SHP77 (cell line): ENCODE measurements at regions not wholly inside any gene's neighbourhood (a gene's known extent, or its start where the extent isn't known, plus 50 kb on each side); places are given as distances from the start of the nearest gene placed in this dataset.

Experiments used
- DNase-seq, 2 experiments: peaks; one replicate each; lab custom pipeline; 2025; lab: John Stamatoyannopoulos, UW

DNA sequence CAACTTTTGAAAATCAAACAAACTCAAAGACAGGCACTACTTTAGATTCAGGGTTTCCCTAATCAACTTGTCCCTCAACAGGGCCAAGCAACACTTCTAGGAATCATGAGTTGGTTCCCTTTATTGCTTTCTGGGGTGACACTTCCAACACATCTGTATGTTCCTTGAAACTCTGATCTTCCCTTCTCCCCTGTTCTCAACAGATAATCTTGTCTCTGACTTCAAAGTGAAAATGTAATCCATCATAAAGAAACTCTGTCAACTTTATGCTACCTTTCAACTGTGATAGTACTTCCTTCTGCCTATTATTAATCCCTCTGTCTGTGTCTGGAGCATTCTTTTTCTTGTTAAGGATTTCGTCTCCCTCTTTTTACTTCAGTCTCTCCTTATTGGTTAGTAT is 250.1 kb upstream of the MEF2C start:
- no peak for DNase-seq

DNA sequence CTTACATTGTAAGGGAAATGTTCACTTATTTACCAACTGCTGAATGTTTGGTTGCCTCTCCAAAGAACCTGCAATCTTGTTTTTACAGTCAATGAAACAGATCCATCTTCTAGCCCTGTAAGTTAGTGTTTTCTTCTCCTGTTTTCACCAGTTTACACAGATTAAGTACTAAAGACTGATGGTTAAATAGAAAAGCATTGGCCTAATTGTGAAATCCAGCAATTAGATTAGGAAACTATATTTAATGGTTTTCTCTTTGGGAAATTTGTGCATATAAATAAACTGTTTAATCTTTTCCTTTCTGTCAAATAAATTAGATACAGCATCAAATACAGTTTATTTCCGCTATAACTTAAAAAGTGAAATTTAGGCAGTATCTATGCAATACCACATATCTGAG is 247.9 kb upstream of the MEF2C start:
- DNase-seq, result no peak

- no peak for DNase-seq
Observed at GRCh38 chr5:89129941-89130340, 247.0 kb upstream of the MEF2C start.

- DNase-seq, result no peak
Observed at GRCh38 chr5:89128906-89129625, 246.1 kb upstream of the MEF2C start.

- DNase-seq, result no peak
Observed at GRCh38 chr5:89128092-89128491, 245.1 kb upstream of the MEF2C start.

DNA sequence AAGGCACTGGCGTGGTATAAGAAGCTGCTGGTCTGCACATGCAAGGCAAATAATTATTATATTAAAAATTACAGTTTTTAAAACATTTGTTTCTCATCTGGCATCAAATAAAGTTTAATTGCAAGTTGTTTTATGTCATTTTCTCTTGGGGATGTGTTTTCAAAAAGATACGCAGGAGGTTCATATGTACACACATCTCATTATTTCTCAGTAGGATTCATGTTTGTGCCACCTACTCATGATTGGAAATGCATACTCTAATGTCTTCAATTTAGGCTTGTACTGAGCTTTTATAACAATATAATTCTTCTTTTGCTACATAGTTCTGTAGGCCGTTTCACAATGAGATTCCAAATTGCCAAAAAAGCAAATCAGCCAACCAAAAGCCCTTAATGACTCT is 244.2 kb upstream of the MEF2C start:
- DNase-seq, result no peak

DNA sequence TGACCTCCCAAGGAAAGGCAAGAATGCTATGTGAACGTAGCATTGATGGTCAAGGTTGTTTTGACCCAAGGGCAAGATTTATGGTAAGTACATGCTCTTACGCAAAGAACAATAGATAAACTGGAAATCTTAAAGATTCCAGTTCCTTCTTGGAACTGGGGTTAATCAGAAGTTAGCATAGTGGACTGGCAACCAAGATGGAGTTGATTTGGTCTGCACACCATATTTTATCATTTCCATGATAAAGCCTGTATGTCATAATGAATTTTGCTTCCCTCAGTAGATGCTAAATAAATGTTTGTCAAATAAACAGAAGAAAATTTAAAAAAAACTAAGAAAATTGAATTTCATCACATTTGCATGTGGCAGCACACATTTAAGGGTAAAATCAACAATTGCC is 242.4 kb upstream of the MEF2C start:
- no peak for DNase-seq

- DNase-seq, result no peak
Observed at GRCh38 chr5:89123581-89123980, 240.6 kb upstream of the MEF2C start.

DNA sequence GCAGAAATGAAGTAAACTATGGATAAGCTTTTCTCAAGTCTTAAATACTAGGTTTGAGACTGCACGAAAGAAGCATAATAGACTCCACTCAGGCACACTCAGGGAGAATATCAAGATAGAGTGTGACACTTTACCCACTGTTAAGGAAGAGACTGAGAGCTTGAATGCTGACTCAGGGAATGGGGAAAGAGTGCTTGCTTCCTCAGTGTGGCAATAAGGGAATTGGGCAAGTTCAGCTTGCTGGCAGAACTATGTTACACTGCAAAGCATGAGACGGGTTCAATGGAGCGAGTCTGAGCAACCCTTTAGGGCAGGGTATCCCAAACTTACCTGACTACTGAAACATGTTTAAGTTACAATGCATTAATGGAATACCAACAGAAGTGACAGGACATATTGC is 237.7 kb upstream of the MEF2C start:
- DNase-seq, result no peak

DNA sequence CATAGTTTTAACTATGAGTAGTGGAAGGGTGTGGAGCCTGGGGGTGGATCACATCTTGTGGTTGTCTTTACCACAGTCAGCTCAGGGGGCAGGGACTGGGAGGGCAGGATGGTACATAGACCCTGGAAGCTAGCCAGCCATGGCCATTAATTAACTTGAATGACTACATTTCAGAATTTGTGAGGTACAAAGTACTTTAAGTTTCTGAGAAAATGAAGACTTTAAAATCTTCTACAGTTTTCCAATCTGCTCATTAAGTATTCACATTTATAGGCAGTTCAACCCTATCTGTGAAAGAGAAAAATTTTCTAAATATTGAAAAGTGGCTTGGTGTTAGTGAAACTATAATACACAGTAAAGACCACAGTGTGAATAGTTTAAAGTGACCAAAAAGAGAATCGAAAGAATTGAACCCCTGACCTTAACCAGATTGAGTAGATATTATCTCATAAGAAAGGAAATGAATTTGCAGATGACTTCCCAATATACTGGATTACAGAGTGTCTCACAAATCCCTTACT is 234.2 kb upstream of the MEF2C start:
- DNase-seq, result no peak

DNA sequence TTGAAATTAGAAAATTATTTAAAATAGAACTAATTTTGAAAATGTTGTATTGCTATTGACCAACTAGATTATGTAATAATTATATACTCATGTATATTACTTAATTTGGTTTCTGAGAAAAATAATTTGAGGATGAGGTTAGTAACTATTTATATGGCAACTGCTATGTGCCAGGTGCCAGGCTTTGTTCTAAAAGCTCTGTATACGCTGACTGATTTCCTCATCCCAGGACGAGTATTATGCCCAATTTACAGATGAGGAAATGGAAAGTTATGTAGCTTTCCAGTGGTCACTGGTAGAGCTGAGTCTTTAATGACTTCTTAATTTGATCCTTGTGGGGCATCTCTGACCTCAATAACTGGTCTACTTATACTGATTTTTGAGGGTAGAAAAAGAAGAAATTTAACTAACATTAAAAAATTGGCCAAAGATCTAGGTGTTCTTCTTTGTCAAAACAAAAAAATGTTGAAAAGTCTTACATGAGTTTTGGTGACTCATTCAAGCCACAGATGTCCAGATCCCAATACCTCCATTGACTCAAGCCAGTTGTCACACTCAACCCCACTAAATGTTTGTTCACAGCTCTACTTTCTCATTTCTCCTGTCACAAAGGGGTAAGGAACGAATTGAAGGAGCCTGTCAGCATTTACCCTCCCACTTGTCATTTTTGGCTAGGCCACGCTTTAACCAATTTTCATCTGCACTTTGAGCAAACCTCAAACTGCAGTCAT is 228.1 kb upstream of the MEF2C start:
- no peak for DNase-seq

- no peak for DNase-seq
Observed at GRCh38 chr5:89106480-89106879, 223.5 kb upstream of the MEF2C start.

DNA sequence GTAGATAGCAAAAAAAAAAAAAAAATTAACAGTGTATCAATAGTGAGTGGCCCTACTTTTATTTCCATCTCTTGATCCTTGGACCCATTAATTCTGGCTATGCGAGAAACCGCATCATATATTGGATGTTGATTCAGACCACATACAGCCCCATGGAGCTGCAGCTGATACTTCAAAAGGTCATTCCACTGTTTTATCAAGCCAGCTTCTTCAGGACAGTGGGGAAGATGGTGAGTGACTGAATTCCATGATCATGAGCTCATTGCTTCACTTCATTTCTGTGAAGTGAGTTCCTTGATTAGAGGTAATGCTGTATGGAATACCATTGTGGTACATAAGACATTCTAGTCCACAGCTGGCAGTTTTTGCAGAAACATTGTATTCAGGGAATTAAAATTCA is 222.9 kb upstream of the MEF2C start:
- DNase-seq, result no peak

DNA sequence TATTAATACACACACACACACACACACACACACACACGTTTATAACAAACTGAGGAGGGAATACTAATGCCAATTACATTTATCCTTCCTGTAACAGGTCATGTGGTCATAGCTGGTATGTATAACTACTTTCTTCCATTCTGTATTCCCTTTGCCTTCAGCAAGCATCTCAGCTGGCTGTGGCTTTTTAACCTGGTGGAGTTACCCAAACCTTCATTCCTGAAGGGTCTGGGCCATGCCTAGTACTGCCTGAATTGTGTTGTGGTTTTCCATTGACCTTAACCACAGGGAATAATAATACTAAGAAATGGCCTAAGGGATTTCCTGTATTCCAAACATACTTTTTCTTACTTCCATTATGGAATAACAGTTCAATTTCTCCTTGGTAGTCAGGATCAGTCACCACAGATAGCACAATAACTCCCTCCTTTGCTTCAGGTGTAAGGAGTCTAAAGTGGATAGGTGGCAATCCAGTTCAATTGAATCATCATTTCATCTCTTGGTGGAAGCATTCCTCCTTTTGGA is 222.2 kb upstream of the MEF2C start:
- DNase-seq, result no peak

DNA sequence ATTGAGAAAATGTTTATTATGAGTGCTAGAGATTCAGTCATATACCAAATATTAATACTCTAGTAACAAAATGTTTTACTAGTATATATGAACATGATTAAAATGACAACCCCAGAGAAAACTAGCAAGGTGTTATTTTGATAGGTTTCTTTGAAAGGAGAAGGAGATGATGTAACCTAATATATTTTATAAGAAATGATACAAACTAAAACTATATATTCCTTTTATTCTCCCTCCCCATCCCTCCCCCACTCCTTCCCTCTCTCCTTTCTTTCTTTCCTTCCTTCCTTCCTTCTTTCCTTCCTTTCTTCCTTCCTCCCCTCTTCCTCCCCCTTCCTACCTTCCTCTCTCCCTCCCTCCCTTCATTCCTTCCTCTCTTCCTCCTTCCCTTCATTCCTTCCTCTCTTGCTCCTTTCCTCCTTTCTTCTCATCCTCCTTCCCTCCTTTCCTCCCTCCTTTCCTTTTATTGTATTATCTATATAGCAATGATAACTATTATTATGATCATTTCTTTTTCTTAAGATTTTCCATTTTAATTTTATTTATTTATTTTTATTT is 215.3 kb upstream of the MEF2C start:
- DNase-seq, result no peak

DNA sequence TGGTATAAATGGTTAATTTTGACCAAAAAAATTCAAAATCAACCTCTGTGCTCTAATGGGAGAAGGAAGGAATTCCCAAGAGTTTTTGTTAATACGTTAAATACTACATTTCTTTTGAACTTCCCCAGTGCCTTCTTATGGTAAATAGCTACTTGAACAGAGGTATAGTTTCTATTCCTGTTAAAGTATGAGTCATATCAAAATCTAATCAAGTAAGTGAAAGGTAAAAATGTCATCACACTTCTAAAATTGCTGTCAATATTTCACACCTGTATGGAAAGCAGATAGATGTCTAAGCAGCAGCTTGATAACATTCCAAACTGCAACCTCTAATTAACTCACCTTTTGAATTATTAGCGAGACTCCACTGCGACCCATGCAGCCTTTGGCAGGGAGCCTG is 214.1 kb upstream of the MEF2C start:
- no peak for DNase-seq

DNA sequence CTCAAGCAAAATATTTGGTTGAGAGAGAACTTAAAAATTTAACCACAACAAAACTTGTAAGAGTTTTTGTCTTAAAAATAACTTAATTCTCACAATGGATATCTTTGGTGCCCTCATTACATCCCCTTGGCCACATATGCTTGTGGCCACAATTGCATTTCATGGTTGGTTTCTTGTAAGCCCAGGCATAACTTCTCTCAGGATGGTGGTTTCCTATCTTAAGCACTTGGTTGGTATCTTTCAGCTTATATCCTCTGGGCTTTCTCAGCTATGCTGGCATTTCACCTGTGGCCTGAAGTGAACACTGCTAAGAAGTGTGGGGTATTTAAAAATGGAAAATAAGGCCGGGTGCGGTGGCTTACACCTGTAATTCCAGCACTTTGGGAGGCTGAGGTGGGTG is 212.4 kb upstream of the MEF2C start:
- no peak for DNase-seq

DNA sequence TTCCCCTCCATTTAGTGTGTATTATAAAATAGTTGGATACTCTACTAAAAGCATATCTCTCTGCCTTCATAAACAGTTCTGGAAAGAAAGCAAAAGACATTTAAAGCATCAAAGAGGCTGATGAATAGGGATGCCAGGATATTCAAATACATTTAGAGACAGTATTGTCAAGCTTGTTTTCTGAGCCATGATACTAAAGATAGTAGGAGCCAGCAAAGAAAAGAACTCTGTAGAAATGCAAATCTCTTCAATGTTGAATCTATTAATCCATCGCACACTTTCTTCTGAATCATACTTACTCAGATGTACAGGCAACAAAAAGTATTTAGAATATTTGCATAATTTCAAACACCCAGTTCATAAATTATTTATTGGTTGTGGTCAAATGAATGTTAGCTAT is 207.1 kb upstream of the MEF2C start:
- no peak for DNase-seq

GRCh38 chr5:89087551-89088318 is 204.8 kb upstream of the MEF2C start:
- DNase-seq, result no peak

- DNase-seq, result no peak
Observed at GRCh38 chr5:89087128-89087527, 204.1 kb upstream of the MEF2C start.

DNA sequence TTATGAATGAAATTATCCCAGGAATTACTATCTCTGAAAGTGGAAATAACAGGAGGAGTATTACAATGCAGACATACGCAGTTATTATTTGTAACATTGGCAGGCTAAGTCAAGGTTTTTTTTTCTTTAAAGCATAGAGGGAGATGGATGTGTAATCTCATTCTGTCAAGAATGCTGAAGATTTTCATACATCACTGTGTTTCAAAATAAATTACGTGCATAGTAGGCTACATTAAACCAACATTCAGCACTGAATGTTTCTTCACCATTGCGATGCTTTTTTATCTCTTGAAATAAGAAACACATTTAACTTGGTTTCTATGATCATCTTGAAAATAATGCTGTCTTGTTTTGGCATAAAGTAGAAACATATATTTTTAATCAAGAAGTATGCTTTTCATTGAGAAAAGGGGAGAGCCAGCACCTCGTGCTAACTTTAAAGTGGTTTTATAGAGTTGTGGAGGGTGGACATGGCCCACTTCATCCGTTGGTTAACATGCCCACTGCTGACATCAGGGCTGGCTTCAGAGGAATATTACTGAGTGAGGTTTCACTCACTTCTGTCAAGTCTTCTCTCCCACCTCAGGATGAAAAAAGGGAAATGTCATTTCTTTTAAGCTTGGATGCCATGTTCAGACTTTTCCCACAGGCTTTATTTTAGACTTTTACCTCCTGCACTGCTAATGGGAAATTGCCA is 203.6 kb upstream of the MEF2C start:
- DNase-seq, result no peak

DNA sequence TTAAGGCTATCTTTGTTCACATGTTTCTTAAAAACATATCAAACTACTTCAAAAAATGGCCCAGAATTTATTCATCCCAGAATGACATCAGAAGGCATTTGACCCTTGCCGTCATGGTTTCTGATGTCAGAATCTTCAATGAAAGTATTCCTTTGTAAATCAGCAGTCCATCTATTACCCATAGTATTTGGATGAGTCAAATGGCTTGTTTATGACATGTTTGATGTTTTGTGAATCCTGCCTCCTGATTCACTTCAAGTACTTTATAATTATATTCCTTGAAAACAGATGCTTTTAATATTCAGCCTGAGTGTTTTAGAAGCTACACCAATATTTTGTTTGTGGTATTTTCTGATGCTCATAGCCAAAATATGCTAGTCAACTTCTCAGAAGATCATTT is 200.8 kb upstream of the MEF2C start:
- DNase-seq, result no peak
